HFF-Myc (cell line): ENCODE measurements at regions not wholly inside any gene's neighbourhood (a gene's known extent, or its start where the extent isn't known, plus 50 kb on each side); places are given as distances from the start of the nearest gene placed in this dataset.

Experiments used
- DNase-seq: peaks from one replicate; pipeline ENCODE4 v3.0.0-alpha.2; 2011; ENCODE audit warnings: low read depth; ENCODE audit errors: extremely low read depth
- H3K4me3 ChIP-seq: replicated peaks from 2 replicates; pipeline ENCODE4 v1.5.1; 2011; ENCODE audit warnings: low read depth, mild to moderate bottlenecking, control low read depth, low read length
- CTCF ChIP-seq: IDR thresholded peaks from 2 replicates; pipeline ENCODE4 v1.5.1; 2012; ENCODE audit warnings: mild to moderate bottlenecking, low read depth, low read length, control low read depth; ENCODE audit errors: missing control alignments

- no peak for TF ChIP-seq CTCF
- no peak overlapping the region for H3K4me3 ChIP-seq
- DNase-seq, result no peak
These were observed 290.5 kb downstream of the TFEC start for GRCh38 chr7:115740043-115740442.

GRCh38 chr7:115734641-115735040 is 295.9 kb downstream of the TFEC start:
- DNase-seq, result no peak
- no peak for TF ChIP-seq CTCF
- H3K4me3 ChIP-seq, result no peak overlapping the region

- no peak for DNase-seq
- no peak for TF ChIP-seq CTCF
- no peak overlapping the region for H3K4me3 ChIP-seq
These were observed 298.6 kb downstream of the TFEC start for GRCh38 chr7:115731796-115732471.

GRCh38 chr7:115728518-115728917 is 302.0 kb downstream of the TFEC start:
- DNase-seq, result no peak
- H3K4me3 ChIP-seq, result no peak overlapping the region
- no peak for TF ChIP-seq CTCF

- H3K4me3 ChIP-seq, result no peak overlapping the region
- TF ChIP-seq CTCF, result no peak
- DNase-seq, result no peak
These were observed 306.0 kb downstream of the TFEC start for GRCh38 chr7:115724400-115725056.

GRCh38 chr7:115722302-115722977 is 308.1 kb downstream of the TFEC start:
- no peak for TF ChIP-seq CTCF
- no peak for DNase-seq
- H3K4me3 ChIP-seq, result no peak overlapping the region
